GM13976 (cell line): ENCODE measurements at regions not wholly inside any gene's neighbourhood (a gene's known extent, or its start where the extent isn't known, plus 50 kb on each side); places are given as distances from the start of the nearest gene placed in this dataset.

Source experiments
- DNase-seq: peaks from one replicate; pipeline ENCODE4 v3.0.0; 2012; ENCODE audit warnings: low spot score
- CTCF ChIP-seq: IDR thresholded peaks from 2 replicates; pipeline ENCODE4 v1.5.1; 2012; ENCODE audit warnings: borderline replicate concordance, mild to moderate bottlenecking; ENCODE audit not compliant: insufficient read depth; ENCODE audit errors: extremely low read depth, missing control alignments, control extremely low read depth
- in situ Hi-C: fragments of 300-500 bp; cut with MboI; formaldehyde crosslinking; loops from one replicate; pipeline ENCODE4 v1.12.0; 2022; ENCODE audit warnings: low sequenced_read_pairs, mixed read lengths, inconsistent platforms; ENCODE audit not compliant: unreplicated experiment

GRCh38 chr11:97871816-97872215 lies 1148.9 kb upstream of the CNTN5 start:
- in situ Hi-C loops = no loop called here
- no peak for DNase-seq
- TF ChIP-seq CTCF = no peak

- DNase-seq = no peak
- in situ Hi-C loops = no loop called here
- TF ChIP-seq CTCF = no peak
These were observed 1140.5 kb upstream of the CNTN5 start for GRCh38 chr11:97880209-97880608.

- DNase-seq = no peak
- in situ Hi-C loops = no loop called here
- no peak for TF ChIP-seq CTCF
These were observed 1137.7 kb upstream of the CNTN5 start for GRCh38 chr11:97883086-97883485.

- no peak for TF ChIP-seq CTCF
- in situ Hi-C loops = no loop called here
- DNase-seq = no peak
These were observed 1132.1 kb upstream of the CNTN5 start for GRCh38 chr11:97888641-97889040.

- no peak for TF ChIP-seq CTCF
- DNase-seq = no peak
- in situ Hi-C loops = no loop called here
These were observed 1130.3 kb upstream of the CNTN5 start for GRCh38 chr11:97890466-97890865.

GRCh38 chr11:97893612-97894011 lies 1127.1 kb upstream of the CNTN5 start:
- TF ChIP-seq CTCF = no peak
- DNase-seq = no peak
- in situ Hi-C loops = no loop called here

GRCh38 chr11:97894978-97895377 lies 1125.8 kb upstream of the CNTN5 start:
- in situ Hi-C loops = no loop called here
- no peak for DNase-seq
- no peak for TF ChIP-seq CTCF
